ENCODE measurements at regions not wholly inside any gene's neighbourhood (a gene's known extent, or its start where the extent isn't known, plus 50 kb on each side); places are given as distances from the start of the nearest gene placed in this dataset.

DNA sequence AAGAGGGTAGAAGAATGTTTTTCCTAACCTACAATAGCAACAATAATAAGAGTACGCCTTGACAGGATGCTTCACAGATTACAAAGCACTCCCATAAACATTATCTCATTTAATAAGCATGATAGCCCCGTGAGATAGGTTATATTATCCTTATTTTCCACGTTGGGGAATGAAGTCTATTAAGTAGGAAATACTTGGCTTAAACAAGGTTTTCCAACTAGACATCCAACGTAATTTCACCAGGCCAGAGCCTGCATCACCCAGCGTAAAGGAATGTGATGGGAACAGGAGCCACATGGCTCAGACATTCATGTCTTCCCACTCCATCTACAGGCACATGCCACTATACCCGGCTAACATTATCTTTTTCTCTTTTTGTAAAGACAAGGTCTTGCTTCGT lies 223.4 kb upstream of the AMIGO2 start:
- Mint-ChIP-seq H3K36me3 (ENCODE audit: low read depth) (no peaks in the 10 kb centered on the region), H3K9me3 (peaks cover 2% of the 10 kb centered on the region), H3K27ac (no peak overlapping the region), H3K4me3 (no peak overlapping the region), H3K27me3 (ENCODE audit: insufficient read depth) (peaks cover 2% of the 10 kb centered on the region), H3K4me1 (peaks cover 12% of the 10 kb centered on the region)
- H3K27ac ChIP-seq (ENCODE audit: low read depth, low read length): no peak overlapping the region
- no peaks in the 10 kb centered on the region for H3K36me3 ChIP-seq (ENCODE audit: control insufficient read depth, insufficient read depth, low read length)
- H3K9ac ChIP-seq (ENCODE audit: extremely low read depth, low read length, poor library complexity, severe bottlenecking): no peak overlapping the region
- DNase-seq: no peak
- no peak overlapping the region for H3K4me3 ChIP-seq (ENCODE audit: low read length)
- 84 to 87% methylated on average over 5 to 7 of the region's 7 CpGs for WGBS, 2 experiments (ENCODE audit: insufficient coverage in 1 of 2, insufficient read length in 1 of 2)
- H3K9me3 ChIP-seq (ENCODE audit: control insufficient read depth, low read length): no peaks in the 10 kb centered on the region
- H3K4me1 ChIP-seq (ENCODE audit: control insufficient read depth, insufficient read depth, low read length): peaks cover 4% of the 10 kb centered on the region
- H3K27me3 ChIP-seq (ENCODE audit: control insufficient read depth, insufficient read depth, low read length, poor library complexity, severe bottlenecking): no peaks in the 10 kb centered on the region
- TF ChIP-seq, protein P1, sequence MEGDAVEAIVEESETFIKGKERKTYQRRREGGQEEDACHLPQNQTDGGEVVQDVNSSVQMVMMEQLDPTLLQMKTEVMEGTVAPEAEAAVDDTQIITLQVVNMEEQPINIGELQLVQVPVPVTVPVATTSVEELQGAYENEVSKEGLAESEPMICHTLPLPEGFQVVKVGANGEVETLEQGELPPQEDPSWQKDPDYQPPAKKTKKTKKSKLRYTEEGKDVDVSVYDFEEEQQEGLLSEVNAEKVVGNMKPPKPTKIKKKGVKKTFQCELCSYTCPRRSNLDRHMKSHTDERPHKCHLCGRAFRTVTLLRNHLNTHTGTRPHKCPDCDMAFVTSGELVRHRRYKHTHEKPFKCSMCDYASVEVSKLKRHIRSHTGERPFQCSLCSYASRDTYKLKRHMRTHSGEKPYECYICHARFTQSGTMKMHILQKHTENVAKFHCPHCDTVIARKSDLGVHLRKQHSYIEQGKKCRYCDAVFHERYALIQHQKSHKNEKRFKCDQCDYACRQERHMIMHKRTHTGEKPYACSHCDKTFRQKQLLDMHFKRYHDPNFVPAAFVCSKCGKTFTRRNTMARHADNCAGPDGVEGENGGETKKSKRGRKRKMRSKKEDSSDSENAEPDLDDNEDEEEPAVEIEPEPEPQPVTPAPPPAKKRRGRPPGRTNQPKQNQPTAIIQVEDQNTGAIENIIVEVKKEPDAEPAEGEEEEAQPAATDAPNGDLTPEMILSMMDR (conservative IDR thresholded peaks at IDR 0.05): no peak

GRCh38 chr12:47302111-47302671 lies 222.4 kb upstream of the AMIGO2 start:
- TF ChIP-seq, protein P1 (conservative IDR thresholded peaks at IDR 0.05): no peak
- Mint-ChIP-seq H3K36me3 (ENCODE audit: low read depth) (no peaks in the 10 kb centered on the region), H3K27ac (no peak overlapping the region)

GRCh38 chr12:47299586-47299985 lies 219.8 kb upstream of the AMIGO2 start:
- H3K9me3 Mint-ChIP-seq: peaks cover 4% of the 10 kb centered on the region
- Histone ChIP-seq H3K4me1 (ENCODE audit: control insufficient read depth, insufficient read depth, low read length) (peaks cover 4% of the 10 kb centered on the region), H3K27ac (ENCODE audit: low read depth, low read length) (no peak overlapping the region), H3K27me3 (ENCODE audit: control insufficient read depth, insufficient read depth, low read length, poor library complexity, severe bottlenecking) (no peaks in the 10 kb centered on the region), H3K9ac (ENCODE audit: extremely low read depth, low read length, poor library complexity, severe bottlenecking) (no peak overlapping the region), H3K4me3 (ENCODE audit: low read length) (no peak overlapping the region), H3K9me3 (ENCODE audit: control insufficient read depth, low read length) (no peaks in the 10 kb centered on the region), H3K36me3 (ENCODE audit: control insufficient read depth, insufficient read depth, low read length) (no peaks in the 10 kb centered on the region)
- WGBS, 2 experiments (ENCODE audit: insufficient coverage in 1 of 2, insufficient read length in 1 of 2): 83 to 94% methylated on average over 1 of the region's 1 CpG
- DNase-seq: no peak
- H3K27me3 Mint-ChIP-seq (ENCODE audit: insufficient read depth): no peaks in the 10 kb centered on the region
- peaks cover 26% of the 10 kb centered on the region for H3K4me1 Mint-ChIP-seq
- no peaks in the 10 kb centered on the region for H3K36me3 Mint-ChIP-seq (ENCODE audit: low read depth)
- no peak overlapping the region for H3K4me3 Mint-ChIP-seq
- no peak overlapping the region for H3K27ac Mint-ChIP-seq
- TF ChIP-seq, protein P1 (conservative IDR thresholded peaks at IDR 0.05): no peak

More at GRCh38 chr12:47302111-47302671, 222.4 kb upstream of the AMIGO2 start:
- WGBS, 2 experiments (ENCODE audit: insufficient coverage in 1 of 2, insufficient read length in 1 of 2): 74% methylated on average over 6 of the region's 6 CpGs; no CpG with 5 or more reads in 1 of the 2 experiments
- H3K4me3 ChIP-seq (ENCODE audit: low read length): no peak overlapping the region
- H3K4me1 ChIP-seq (ENCODE audit: control insufficient read depth, insufficient read depth, low read length): peaks cover 4% of the 10 kb centered on the region
- H3K27me3 ChIP-seq (ENCODE audit: control insufficient read depth, insufficient read depth, low read length, poor library complexity, severe bottlenecking): no peaks in the 10 kb centered on the region
- H3K9me3 Mint-ChIP-seq: peaks cover 2% of the 10 kb centered on the region
- H3K36me3 ChIP-seq (ENCODE audit: control insufficient read depth, insufficient read depth, low read length): no peaks in the 10 kb centered on the region
- DNase-seq: no peak
- peaks cover 8% of the 10 kb centered on the region for H3K4me1 Mint-ChIP-seq
- H3K4me3 Mint-ChIP-seq: no peak overlapping the region
- H3K27ac ChIP-seq (ENCODE audit: low read depth, low read length): no peak overlapping the region
- no peak overlapping the region for H3K9ac ChIP-seq (ENCODE audit: extremely low read depth, low read length, poor library complexity, severe bottlenecking)
- H3K27me3 Mint-ChIP-seq (ENCODE audit: insufficient read depth): peaks cover 2% of the 10 kb centered on the region
- no peaks in the 10 kb centered on the region for H3K9me3 ChIP-seq (ENCODE audit: control insufficient read depth, low read length)

Measured in endodermal cell (in vitro differentiated cells).